H9 (cell line): ENCODE measurements at regions not wholly inside any gene's neighbourhood (a gene's known extent, or its start where the extent isn't known, plus 50 kb on each side); places are given as distances from the start of the nearest gene placed in this dataset.

Experiments
- DNase-seq: peaks from one replicate; pipeline ENCODE4 v3.0.0-alpha.2; 2017
- H2AFZ ChIP-seq: one replicate; pipeline ENCODE4 v1.6.1; 2013; ENCODE audit warnings: mild to moderate bottlenecking, low read length, control low read depth, moderate library complexity
- H2AK5ac ChIP-seq: 2 replicates; pipeline ENCODE4 v1.6.1; 2013; ENCODE audit warnings: low read length, control low read depth, mixed read lengths; ENCODE audit not compliant: insufficient read length
- H2BK120ac ChIP-seq: one replicate; pipeline ENCODE4 v1.6.1; 2013; ENCODE audit warnings: low read depth, mild to moderate bottlenecking, low read length, control low read depth, inconsistent platforms; ENCODE audit not compliant: poor library complexity, severe bottlenecking
- H2BK12ac ChIP-seq: 2 replicates; pipeline ENCODE4 v1.6.1; 2013; ENCODE audit warnings: low read length, control low read depth, mixed read lengths, low read depth; ENCODE audit not compliant: insufficient read length
- H2BK15ac ChIP-seq: 2 replicates; pipeline ENCODE4 v1.6.1; 2013; ENCODE audit warnings: low read depth, low read length, control low read depth
- H2BK20ac ChIP-seq: one replicate; pipeline ENCODE4 v1.6.1; 2013; ENCODE audit warnings: low read depth, mild to moderate bottlenecking, low read length, control low read depth, inconsistent platforms; ENCODE audit not compliant: poor library complexity, severe bottlenecking
- H2BK5ac ChIP-seq: 2 replicates; pipeline ENCODE4 v1.6.1; 2013; ENCODE audit warnings: low read length, control low read depth, mixed read lengths; ENCODE audit not compliant: insufficient read length
- H3K14ac ChIP-seq: 2 replicates; pipeline ENCODE4 v1.6.1; 2013; ENCODE audit warnings: low read length, control low read depth; ENCODE audit not compliant: insufficient read depth
- H3K18ac ChIP-seq: 2 replicates; pipeline ENCODE4 v1.6.1; 2013; ENCODE audit warnings: low read depth, mild to moderate bottlenecking, mixed read lengths, low read length, control low read depth; ENCODE audit not compliant: insufficient read length
- H3K23ac ChIP-seq: 2 replicates; pipeline ENCODE4 v1.6.1; 2013; ENCODE audit warnings: low read length, control low read depth, mixed read lengths, low read depth; ENCODE audit not compliant: insufficient read length
- H3K23me2 ChIP-seq: 2 replicates; pipeline ENCODE4 v1.6.1; 2013; ENCODE audit warnings: low read depth, mild to moderate bottlenecking, mixed read lengths, low read length, control low read depth; ENCODE audit not compliant: insufficient read length, poor library complexity, severe bottlenecking
- H3K27ac ChIP-seq: 2 replicates; pipeline ENCODE4 v1.5.1; 2013; ENCODE audit warnings: low read length, control low read depth, mixed read lengths, low read depth; ENCODE audit not compliant: insufficient read length
- H3K27me3 ChIP-seq: 2 replicates; pipeline ENCODE4 v1.6.1; 2013; ENCODE audit warnings: low read length, control low read depth, inconsistent platforms; ENCODE audit not compliant: insufficient read depth
- H3K4ac ChIP-seq: 2 replicates; pipeline ENCODE4 v1.6.1; 2013; ENCODE audit warnings: low read depth, mild to moderate bottlenecking, control low read depth, inconsistent platforms, low read length, moderate library complexity
- H3K4me1 ChIP-seq: 2 replicates; pipeline ENCODE4 v1.6.1; 2013; ENCODE audit warnings: low read length, control low read depth, inconsistent platforms; ENCODE audit not compliant: insufficient read depth
- H3K4me2 ChIP-seq: 2 replicates; pipeline ENCODE4 v1.6.1; 2013; ENCODE audit warnings: low read length, control low read depth, mixed read lengths; ENCODE audit not compliant: insufficient read length, insufficient read depth
- H3K56ac ChIP-seq: 2 replicates; pipeline ENCODE4 v1.6.1; 2013; ENCODE audit warnings: low read depth, mild to moderate bottlenecking, mixed read lengths, low read length, control low read depth; ENCODE audit not compliant: insufficient read length
- H3K79me1 ChIP-seq: 2 replicates; pipeline ENCODE4 v1.6.1; 2013; ENCODE audit warnings: low read depth, mild to moderate bottlenecking, moderate library complexity, low read length, control low read depth, inconsistent platforms; ENCODE audit not compliant: insufficient read depth, poor library complexity, severe bottlenecking
- H3K79me2 ChIP-seq: 2 replicates; pipeline ENCODE4 v1.6.1; 2013; ENCODE audit warnings: low read length, control low read depth, inconsistent platforms; ENCODE audit not compliant: insufficient read depth
- H3K9ac ChIP-seq: 2 replicates; pipeline ENCODE4 v1.6.1; 2013; ENCODE audit warnings: low read length, control low read depth, mixed read lengths; ENCODE audit not compliant: insufficient read length; ENCODE audit errors: extremely low read depth
- H3K9me3 ChIP-seq: one replicate; pipeline ENCODE4 v1.6.1; 2013; ENCODE audit warnings: low read depth, low read length, inconsistent platforms; ENCODE audit not compliant: control insufficient read depth
- H3T11ph ChIP-seq: one replicate; pipeline ENCODE4 v1.6.1; 2013; ENCODE audit warnings: mild to moderate bottlenecking, low read length, control low read depth, inconsistent platforms
- H4K20me1 ChIP-seq: one replicate; pipeline ENCODE4 v1.6.1; 2013; ENCODE audit not compliant: control insufficient read depth, insufficient read length, insufficient read depth
- H4K5ac ChIP-seq: 2 replicates; pipeline ENCODE4 v1.6.1; 2013; ENCODE audit warnings: low read depth, mild to moderate bottlenecking, mixed read lengths, low read length, control low read depth; ENCODE audit not compliant: insufficient read length
- H4K8ac ChIP-seq: replicated peaks from 2 replicates; pipeline ENCODE4 v1.6.1; 2013; ENCODE audit warnings: low read length, control low read depth, mixed read lengths, low read depth; ENCODE audit not compliant: insufficient read length
- H4K91ac ChIP-seq: 2 replicates; pipeline ENCODE4 v1.6.1; 2013; ENCODE audit warnings: low read depth, mild to moderate bottlenecking, moderate library complexity, mixed read lengths, low read length, control low read depth; ENCODE audit not compliant: insufficient read length
- H3K27ac Mint-ChIP-seq, 3 experiments: 2 replicates in 2 of 3; 3 replicates in 1 of 3; pipeline ENCODE4 v1.8.0; 2020 to 2021; ENCODE audit warnings: mixed read lengths in 3 of 3, mild to moderate bottlenecking in 1 of 3, moderate library complexity in 1 of 3
- H3K27me3 Mint-ChIP-seq: 2 replicates; pipeline ENCODE4 v1.8.0; 2021; ENCODE audit warnings: low read depth, mild to moderate bottlenecking, moderate library complexity, mixed read lengths
- H3K36me3 Mint-ChIP-seq, 3 experiments: 2 replicates in 2 of 3; 3 replicates in 1 of 3; pipeline ENCODE4 v1.8.0; 2020 to 2021; ENCODE audit warnings: low read depth in 3 of 3, mixed read lengths in 3 of 3; ENCODE audit not compliant: insufficient read depth in 1 of 3
- H3K4me1 Mint-ChIP-seq, 2 experiments: 2 replicates each; pipeline ENCODE4 v1.8.0; 2020; ENCODE audit warnings: mixed read lengths in 2 of 2
- H3K4me3 Mint-ChIP-seq, 2 experiments: 2 replicates in 1 of 2; 3 replicates in 1 of 2; pipeline ENCODE4 v1.8.0; 2020 to 2021; ENCODE audit warnings: mild to moderate bottlenecking in 2 of 2, mixed read lengths in 2 of 2, moderate library complexity in 1 of 2
- H3K9me3 Mint-ChIP-seq, 2 experiments: 2 replicates in 1 of 2; 3 replicates in 1 of 2; pipeline ENCODE4 v1.8.0; 2020; ENCODE audit warnings: mild to moderate bottlenecking in 2 of 2, mixed read lengths in 2 of 2, moderate library complexity in 1 of 2
- CTCF ChIP-seq: fragments of 200-600 bp; sonication (generic); conservative IDR thresholded peaks from 3 replicates; pipeline ENCODE4 v1.8.0; 2021; ENCODE audit warnings: antibody characterized with exemption, mild to moderate bottlenecking
- WGBS: extraction: QIAGEN DNeasy Blood & Tissue Kit; methylation state at CpG from one replicate; pipeline ENCODE4 v1.1.7; 2013; ENCODE audit warnings: missing lambda C conversion rate, low lambda C conversion rate, mixed read lengths; ENCODE audit not compliant: insufficient read length; ENCODE audit errors: extremely low coverage; 5-methylcytosine and 5-hydroxymethylcytosine counted together

DNA sequence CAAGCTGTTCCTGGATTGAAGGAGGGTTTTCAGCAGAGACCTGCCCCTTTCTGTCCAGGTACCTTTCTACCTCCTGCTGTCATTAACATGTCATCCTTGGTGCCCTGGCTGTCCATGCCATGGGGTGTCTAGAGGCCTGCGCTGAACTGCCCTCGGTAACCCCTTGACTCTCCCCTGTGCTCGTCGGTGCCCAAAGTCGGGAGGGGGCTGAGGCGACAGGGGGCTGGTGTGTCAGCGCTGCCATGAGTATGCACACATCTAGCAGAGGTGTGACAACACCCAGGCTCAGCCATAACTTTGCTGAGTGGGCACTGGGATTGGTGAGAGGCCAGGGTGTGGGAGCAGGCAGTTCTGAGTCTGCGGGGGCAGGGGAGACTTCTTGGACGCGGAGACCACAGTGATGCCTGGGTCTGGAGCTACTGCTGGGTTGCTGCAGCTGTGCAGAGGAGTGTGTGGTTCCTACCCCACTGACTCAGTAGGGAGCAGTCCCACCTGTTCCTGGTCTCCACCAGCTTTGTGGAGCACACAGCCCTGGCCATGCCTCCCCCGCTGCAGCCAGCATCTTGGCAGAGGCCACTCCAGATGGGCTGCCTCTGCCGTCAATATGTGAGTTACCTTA is 376.2 kb upstream of the SEMA3C start:
- no peak for TF ChIP-seq CTCF
- Mint-ChIP-seq H3K4me1 (peaks cover 5% of the 10 kb centered on the region in 2 experiments; a peak in 3 of 4 replicates), H3K27me3 (no peaks in the 10 kb centered on the region), H3K4me3 (no peak overlapping the region), H3K27ac (no peak overlapping the region), H3K36me3 (no peaks in the 10 kb centered on the region), H3K9me3 (no peaks in the 10 kb centered on the region)
- no peak overlapping the region for H3K27ac ChIP-seq
- no peak overlapping the region for H3T11ph ChIP-seq
- no peaks in the 10 kb centered on the region for H3K23me2 ChIP-seq
- H3K9ac ChIP-seq = no peak overlapping the region
- no peak overlapping the region for H4K8ac ChIP-seq
- H3K4me1 ChIP-seq = no peaks in the 10 kb centered on the region
- H2BK15ac ChIP-seq = no peak overlapping the region
- H3K23ac ChIP-seq = no peak overlapping the region
- no peaks in the 10 kb centered on the region for H3K79me2 ChIP-seq
- H2BK12ac ChIP-seq = no peak overlapping the region
- H3K18ac ChIP-seq = no peak overlapping the region
- DNase-seq = no peak
- no peak overlapping the region for H2BK120ac ChIP-seq
- no peak overlapping the region for H3K56ac ChIP-seq
- H2AFZ ChIP-seq = no peak overlapping the region
- no peaks in the 10 kb centered on the region for H3K79me1 ChIP-seq
- no peak overlapping the region for H4K91ac ChIP-seq
- H2BK20ac ChIP-seq = no peak overlapping the region
- 0 out of 2 replicates have a peak overlapping the region, but pooled peaks have one; percentile 17 for H3K14ac ChIP-seq
- H4K5ac ChIP-seq = no peak overlapping the region
- H2AK5ac ChIP-seq = no peak overlapping the region
- H4K20me1 ChIP-seq = no peaks in the 10 kb centered on the region
- H3K27me3 ChIP-seq = no peaks in the 10 kb centered on the region
- WGBS = no CpG with 5 or more reads among the region's 12 CpGs
- no peak overlapping the region for H2BK5ac ChIP-seq
- no peak overlapping the region for H3K4me2 ChIP-seq
- no peak overlapping the region for H3K4ac ChIP-seq
- H3K9me3 ChIP-seq = no peaks in the 10 kb centered on the region
